ENCODE measurements at regions not wholly inside any gene's neighbourhood (a gene's known extent, or its start where the extent isn't known, plus 50 kb on each side); places are given as distances from the start of the nearest gene placed in this dataset.

GRCh38 chr2:220182790-220183189 is 555.4 kb downstream of the SLC4A3 start:
- TF ChIP-seq, protein P1, sequence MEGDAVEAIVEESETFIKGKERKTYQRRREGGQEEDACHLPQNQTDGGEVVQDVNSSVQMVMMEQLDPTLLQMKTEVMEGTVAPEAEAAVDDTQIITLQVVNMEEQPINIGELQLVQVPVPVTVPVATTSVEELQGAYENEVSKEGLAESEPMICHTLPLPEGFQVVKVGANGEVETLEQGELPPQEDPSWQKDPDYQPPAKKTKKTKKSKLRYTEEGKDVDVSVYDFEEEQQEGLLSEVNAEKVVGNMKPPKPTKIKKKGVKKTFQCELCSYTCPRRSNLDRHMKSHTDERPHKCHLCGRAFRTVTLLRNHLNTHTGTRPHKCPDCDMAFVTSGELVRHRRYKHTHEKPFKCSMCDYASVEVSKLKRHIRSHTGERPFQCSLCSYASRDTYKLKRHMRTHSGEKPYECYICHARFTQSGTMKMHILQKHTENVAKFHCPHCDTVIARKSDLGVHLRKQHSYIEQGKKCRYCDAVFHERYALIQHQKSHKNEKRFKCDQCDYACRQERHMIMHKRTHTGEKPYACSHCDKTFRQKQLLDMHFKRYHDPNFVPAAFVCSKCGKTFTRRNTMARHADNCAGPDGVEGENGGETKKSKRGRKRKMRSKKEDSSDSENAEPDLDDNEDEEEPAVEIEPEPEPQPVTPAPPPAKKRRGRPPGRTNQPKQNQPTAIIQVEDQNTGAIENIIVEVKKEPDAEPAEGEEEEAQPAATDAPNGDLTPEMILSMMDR (IDR thresholded peaks at IDR 0.05; ENCODE audit: insufficient read depth, low read depth, low read length), result no peak
- TF ChIP-seq EZH2 (IDR thresholded peaks at IDR 0.05; ENCODE audit: insufficient read depth, low read length), result no peak
